NCI-H2171 treated with DMSO at 0.1 percent for 48 hours (cell line): ENCODE measurements at regions not wholly inside any gene's neighbourhood (a gene's known extent, or its start where the extent isn't known, plus 50 kb on each side); places are given as distances from the start of the nearest gene placed in this dataset.
A peak's percentile ranks its signal among the peaks of the same experiment; 100 is the strongest.

Experiments
- DNase-seq: peaks from one replicate; lab custom pipeline; 2025; lab: John Stamatoyannopoulos, UW

GRCh38 chr6:104574135-104574750, 285.5 kb downstream of the HACE1 start:
- no peak for DNase-seq

DNA sequence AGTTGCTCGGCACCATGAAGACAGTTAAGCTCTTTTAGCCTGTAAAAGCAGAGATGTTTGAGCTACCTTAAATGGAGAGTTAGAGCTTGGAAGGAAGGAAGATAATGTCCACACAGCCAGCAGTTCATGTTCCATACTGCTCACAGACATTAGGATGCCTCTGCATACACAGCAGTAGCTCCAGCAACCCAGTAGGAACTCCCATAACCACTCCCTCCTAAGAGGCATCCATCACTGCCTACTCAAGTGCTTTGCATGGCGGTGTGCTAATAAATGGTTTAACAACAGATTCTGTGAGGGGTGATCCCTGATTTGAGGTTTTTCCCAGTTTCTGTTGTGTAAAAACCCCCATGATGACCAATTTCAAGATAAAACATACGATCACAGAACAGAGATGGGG, 286.4 kb downstream of the HACE1 start:
- no peak for DNase-seq

- DNase-seq: no peak
Observed at GRCh38 chr6:104572901-104573300, 286.8 kb downstream of the HACE1 start.

DNA sequence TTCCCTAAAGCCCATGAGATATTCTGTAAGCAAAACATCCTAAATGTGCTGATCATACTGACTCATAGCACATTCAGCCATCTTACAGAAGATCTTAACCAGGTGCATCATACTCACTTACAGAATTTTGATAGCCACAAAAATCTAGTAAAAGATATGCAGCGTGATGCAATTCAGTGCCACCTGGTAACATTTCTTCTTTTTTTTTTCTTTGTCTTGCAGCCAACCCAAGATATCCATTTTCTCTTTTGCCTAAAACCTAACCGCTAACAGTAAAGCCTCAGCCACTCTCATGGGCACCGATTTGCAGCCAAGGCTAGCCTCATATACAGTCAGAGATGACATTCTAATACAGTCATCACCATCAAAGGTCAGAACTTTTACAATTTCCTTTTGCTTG, 293.3 kb downstream of the HACE1 start:
- DNase-seq: no peak

DNA sequence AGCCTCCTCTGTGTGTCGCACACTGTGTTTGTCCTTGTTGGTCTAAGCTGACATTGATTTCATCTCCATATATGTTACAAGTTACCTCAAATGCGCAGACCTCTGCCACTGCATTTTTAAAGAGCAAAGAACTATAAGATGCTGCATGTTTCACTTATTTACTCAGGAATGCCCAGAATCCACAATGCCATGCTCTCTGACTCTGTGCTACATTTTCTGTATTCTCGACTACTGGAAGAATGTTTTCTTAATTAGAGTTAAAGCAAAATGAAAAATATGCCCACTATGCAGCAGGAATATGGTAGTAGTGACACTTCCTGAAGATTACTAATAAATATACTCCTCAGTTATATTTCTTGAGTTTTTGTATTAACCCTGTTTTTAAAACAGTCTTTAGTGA, 296.4 kb downstream of the HACE1 start:
- DNase-seq: no peak

DNA sequence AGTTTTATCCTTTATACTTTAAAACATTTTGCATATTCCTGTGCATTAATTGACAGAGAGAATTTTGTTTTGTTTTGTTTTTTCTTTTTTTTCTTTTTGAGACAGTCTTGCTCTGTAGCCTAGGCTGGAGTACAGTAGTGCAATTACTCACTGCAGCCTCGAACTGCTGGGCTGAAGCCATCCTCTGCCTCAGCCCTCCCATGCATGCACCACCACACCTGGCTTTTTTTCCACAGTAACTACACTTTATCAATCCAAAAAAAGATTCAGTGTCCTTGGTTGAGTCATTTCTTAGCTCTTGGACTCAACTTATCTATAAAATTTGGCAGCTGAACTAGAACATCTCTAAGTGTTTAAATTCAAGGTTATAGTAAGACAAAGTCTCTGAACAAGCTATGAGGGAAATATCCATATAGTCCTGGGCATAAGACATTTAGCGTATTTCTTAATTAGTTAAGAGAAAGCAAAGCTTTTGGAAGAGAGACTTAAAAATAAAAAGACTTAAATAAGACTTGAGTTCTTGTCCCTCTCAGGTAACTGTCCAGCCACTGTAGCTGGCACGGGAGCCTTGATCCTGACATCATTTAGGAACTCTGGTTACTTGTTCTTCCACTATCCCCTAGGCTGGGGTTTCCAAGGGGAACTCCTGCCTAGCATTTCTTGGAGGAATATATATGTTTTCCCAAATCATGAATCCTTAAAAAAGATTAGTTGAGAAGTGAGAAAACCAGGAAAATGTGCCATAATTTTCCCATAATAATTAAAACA, 300.1 kb downstream of the HACE1 start:
- DNase-seq: no peak

DNA sequence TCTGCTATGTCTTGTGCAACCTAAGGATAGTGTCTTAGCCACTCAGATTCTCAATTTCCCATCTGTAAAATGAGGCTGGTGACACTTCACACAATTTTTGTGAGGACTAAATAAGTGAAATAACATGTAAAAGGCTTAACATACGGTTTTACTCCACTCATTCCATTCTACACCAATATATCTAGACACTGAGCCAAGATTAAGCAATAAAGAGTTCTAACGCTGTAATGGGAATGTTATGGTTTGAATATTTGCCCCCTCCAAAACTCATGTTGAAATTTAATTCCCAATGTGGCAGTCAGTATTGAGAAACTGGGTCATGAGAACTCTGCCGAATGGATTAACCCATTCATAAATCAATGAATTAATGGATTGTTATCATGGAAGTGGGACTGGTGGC, 301.0 kb downstream of the HACE1 start:
- DNase-seq: no peak

GRCh38 chr6:104548297-104548696, 311.4 kb downstream of the HACE1 start:
- DNase-seq: no peak

DNA sequence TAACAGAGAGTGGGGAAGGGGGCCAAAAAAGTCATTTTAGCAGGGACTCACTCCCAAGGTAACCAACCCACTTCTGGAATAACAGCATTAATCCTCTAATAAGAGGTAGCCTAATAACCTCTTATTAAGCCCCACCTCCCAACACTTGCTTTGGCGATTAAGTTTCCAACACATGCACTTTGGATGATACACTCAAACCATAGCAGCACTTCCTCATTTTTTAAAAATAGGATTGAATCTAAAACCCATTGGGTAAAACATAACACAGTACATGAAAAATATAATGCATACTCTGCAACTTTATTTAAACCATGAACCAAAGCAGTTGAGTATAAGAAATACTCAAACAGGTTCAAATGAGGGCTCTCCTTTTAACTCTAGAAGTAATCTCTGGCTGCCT, 318.3 kb downstream of the HACE1 start:
- no peak for DNase-seq

GRCh38 chr6:104540743-104541142, 319.0 kb downstream of the HACE1 start:
- no peak for DNase-seq

GRCh38 chr6:104539173-104539572, 320.5 kb downstream of the HACE1 start:
- no peak for DNase-seq

DNA sequence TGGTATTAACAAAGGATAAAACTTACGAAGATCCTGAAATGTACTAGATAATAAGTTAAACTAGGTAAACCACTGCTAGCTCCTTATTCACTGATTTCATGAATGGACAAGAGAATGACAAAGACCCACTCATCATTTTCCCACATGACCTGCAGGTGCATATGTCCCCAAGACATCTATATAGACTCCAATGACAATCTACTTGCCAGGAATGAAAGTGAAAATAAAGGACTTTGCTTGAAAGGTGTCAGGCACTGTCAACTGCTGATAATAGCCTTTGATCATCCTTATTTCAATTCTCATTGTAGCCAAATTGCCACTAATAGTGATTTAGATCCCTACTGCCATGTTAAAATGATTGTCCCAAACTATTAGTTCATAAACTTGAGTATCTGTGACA, 321.8 kb downstream of the HACE1 start:
- no peak for DNase-seq

DNA sequence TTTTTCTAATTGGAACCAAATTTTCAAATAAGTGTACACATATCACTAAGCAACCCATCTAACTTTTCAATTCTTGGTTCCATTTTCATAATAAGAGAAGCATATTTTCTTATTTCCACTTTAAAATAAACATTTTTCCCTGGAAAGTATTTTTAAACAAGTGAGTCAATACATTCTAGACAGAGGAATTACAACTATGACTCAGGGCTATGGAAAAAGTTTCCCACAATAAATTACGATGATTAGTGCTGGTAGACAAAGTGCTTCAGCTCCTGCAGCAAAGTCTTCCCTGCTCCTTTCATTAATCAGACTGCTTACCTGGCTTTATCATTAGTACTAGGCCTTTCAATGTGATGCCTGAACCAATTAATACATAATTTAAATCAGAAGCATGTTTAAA, 322.5 kb downstream of the HACE1 start:
- DNase-seq: no peak

- DNase-seq: no peak
Observed at GRCh38 chr6:104532462-104532861, 327.3 kb downstream of the HACE1 start.

GRCh38 chr6:104531646-104532045, 328.1 kb downstream of the HACE1 start:
- no peak for DNase-seq

DNA sequence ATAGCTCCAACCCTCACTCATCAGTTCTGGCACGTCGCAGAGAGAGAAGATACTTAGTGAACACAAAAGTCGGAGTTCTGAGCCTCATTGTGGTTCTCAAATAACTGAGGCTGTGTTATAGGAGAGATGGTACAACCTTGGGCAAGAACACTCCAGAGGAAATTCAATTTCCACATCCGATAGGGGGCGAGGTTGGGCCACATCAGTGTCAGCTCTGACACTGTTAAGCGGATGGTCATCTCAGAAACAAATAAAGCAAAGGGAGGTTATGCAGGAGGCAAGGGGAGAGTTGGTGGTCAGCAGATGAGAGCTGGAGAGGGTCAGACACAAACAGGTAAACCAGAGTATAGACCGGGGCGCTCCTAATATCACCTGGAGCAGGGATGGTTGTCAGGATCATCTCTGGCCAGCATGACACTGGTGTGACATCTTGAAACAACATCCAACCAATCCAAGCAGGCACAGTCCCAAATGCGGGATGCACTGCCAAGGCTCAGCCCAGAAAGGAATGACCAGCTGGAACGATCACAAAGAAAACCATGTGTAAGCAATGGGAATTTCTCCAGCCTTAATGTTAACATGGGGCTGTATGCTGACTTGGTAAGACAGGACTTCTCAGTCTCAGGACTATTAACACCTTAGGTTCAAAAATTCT, 331.8 kb downstream of the HACE1 start:
- no peak for DNase-seq

GRCh38 chr6:104527311-104527710, 332.4 kb downstream of the HACE1 start:
- DNase-seq: no peak

DNA sequence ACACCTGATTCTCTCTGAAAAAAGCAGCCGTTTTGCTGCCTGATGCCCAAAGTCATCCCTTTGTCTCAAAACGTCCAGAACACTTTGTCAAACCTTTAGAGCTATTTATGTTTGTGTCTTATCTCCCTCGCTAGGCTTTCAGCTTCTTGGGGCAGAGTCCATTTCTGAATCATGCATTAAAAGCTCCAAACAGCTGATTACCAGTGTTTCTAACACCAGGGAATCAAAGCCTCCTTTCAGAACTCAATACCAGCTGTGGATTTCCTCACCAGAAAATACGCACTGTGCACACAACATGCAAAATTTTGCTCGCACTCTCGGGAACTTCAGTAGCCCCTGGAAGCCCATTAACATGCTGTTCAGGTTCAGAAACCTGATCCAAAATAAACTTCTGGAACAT, 333.3 kb downstream of the HACE1 start:
- no peak for DNase-seq

DNA sequence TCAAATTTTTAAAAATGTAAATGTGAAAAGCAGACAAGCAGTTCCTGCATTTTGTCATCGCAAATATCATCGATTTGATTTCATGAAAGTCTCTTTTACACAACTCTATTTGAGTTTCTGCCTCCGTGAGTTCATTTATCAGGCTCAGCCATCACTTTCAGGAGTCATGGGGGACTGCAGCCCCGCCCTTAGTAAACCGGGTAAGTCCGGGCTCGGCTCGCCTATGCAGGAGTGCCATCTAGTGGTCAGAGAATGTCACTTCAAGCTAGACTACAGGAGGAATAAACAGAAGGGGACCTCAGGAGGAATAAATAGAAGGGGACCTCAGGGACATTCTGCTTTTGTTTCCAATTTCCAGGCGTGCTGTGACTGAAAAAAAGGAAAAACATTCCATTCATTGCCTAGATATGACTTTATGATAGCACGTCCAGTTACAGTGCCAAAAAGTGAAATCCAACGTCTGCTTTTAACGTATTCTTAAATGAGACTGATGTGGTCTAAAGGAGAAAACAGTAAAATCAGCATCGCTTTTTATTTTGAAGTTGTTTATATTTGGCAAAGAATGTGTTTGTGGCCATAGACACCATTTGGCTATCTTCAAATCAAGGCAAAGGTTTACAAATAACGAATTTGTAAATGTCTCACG, 333.9 kb downstream of the HACE1 start:
- peak; percentile 78 for DNase-seq

GRCh38 chr6:104522533-104522932, 337.2 kb downstream of the HACE1 start:
- DNase-seq: no peak

DNA sequence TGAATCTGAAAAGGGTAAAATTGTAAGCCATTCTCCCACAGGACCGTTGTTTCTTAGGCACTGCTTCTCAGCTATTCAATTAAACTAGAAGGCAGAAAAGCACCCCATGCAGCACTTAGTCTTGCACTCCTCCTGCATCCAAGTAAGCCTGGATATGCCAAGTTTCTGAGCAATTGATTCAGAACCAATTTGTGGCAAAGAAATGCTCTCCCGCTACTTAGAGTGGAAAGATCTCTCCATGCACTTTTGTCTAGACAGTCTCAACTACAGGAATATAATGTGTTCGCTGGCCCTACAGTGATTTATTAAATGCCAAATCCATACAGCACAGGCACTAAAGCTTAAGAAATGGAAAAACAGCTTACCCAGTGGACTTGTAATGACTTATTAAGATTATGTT, 338.5 kb downstream of the HACE1 start:
- no peak for DNase-seq

GRCh38 chr6:104519566-104519965, 340.2 kb downstream of the HACE1 start:
- peak; percentile 43 for DNase-seq

GRCh38 chr6:104509355-104509754, 350.4 kb downstream of the HACE1 start:
- DNase-seq: no peak
